Activated CD8-positive, alpha-beta memory T cell treated with anti-CD3 and anti-CD28 coated beads, Interleukin-2, amount 50 U/mL, for 24 hours (primary cell): ENCODE measurements at regions not wholly inside any gene's neighbourhood (a gene's known extent, or its start where the extent isn't known, plus 50 kb on each side); places are given as distances from the start of the nearest gene placed in this dataset.

Experiments used
- DNase-seq: peaks from one replicate; pipeline ENCODE4 v3.0.0-alpha.2; 2020; ENCODE audit errors: extremely low read depth

DNA sequence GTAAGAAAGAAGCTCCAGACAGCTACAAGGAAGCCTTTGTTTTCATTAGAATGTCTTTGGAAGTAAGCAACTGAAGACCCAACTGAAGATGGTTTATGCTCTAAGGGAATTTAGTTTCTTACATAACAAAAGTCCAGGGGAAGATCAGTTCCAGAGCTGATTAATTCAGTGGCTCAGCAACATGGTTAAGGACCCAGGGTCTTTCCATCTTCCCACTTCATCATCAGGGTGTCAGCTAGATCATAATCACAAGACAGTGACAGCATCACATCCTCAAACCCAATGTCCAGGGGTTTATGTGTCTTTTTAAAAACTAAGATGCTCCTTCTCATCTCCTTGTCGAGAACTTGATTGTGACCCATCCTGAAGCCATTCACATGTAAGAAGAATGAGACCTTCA is 119.7 kb upstream of the PRDM1 start:
- DNase-seq, result no peak

DNA sequence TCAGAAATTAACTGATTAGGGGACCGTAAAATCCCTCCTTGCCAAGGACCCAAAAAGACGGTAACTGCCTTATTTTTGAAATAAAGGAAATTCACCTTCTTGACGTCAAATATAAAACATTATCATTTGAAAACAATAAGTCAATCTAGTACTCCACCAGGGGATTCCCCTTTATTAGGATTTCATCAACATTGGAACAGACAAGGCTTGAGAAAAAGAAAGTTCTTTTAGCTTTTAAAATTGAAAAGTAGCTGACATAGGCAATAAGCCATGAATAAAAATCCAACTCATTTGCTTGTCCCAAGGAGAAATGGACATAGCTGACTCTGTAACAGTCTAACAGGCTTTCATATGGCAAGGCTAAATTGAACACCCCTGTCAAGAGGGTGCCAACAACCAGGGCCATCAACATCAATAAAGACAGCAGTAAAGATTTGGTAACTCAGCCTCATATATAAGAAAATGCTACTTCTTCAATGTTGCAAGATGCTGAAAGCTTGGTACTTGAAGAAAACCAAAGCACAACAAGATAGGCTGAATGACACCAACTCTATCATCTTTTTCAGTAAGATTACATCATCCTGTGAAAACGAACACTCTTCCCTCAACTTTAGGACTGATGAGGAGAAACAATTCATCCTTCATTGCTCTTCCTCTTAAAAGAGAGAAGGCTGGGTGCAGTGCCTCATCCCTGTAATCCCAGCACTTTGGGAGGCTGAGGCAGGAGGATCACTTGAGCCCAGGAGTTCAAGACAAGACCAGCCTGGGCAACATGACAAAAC is 121.0 kb upstream of the PRDM1 start:
- DNase-seq, result no peak

DNA sequence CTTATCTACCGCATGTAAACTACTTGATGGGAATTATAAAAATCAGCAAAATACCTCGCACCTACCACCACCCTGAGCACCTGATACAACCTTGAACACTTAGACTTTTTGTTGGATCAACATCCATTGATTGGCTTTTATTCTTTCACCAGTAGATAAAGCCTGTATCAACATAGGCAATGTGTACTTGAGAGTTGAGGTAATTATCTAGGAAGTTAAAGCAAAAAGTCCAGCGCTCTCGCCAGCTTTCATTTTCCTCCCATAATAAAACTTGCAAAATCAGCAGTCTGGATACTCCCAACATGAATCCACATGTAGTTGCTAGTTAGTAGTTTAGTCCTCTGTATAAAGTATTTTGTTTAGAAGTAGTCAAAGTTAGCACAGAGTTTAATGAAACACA is 132.0 kb upstream of the PRDM1 start:
- no peak for DNase-seq

DNA sequence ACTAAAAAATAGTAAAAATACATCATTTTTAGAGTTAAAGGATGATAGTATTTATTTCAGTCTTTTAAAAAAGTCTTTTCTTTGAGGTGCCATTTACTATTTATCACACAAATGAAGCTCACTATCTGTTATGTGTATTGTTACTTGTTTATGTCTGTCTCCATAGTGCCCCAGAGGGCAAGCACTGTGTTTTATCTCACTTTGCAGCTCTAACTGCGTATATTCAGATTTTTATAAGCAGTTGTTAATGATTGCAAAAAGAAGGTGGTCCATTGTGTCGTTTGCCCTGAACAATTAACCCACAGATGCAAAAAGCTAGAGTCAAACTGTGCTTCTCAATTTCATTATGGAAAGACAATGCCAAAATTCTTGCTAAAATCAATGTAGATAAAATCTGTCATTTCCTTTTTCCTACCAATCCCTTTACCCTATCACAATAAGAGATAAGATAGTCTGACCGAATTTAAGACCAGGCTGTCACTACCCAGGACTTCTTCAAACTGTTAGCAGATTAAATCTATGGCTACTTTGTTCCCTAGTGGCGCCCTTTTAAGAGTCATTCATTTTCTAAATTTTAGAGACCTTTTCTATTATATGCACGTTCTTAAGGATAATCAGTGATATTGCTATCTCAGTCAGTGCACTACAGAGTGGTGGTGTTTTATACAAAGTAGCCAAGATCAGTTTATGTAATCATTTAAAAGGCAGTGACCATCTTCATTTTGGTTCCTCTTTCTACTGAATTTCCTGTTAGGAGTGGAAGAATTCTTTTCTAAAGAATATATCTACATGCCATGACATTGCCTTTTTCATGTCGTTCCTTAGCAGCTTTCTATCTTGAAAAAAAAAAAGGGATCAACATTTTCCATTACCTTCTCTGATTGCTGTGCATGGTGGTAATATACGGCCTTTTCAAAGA is 133.1 kb upstream of the PRDM1 start:
- no peak for DNase-seq

DNA sequence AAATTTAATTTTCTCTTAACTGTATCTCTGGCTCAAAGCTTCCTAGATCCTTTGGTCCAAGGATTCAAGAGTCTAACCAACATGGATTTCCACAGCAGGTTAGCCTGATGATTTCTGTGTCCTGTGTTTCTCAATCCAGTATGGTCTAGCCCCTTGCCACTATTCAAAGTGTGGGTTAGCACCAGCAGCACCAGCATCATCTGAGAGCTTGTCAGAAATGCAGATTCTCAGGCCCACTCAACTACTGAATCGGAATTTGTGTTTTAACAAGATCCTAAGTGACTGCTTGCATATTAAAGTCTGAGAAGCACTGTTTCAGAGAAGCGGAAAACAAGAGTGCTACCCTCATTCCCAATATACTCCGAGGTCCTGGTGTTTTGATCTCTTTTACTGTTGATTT is 133.8 kb upstream of the PRDM1 start:
- no peak for DNase-seq

DNA sequence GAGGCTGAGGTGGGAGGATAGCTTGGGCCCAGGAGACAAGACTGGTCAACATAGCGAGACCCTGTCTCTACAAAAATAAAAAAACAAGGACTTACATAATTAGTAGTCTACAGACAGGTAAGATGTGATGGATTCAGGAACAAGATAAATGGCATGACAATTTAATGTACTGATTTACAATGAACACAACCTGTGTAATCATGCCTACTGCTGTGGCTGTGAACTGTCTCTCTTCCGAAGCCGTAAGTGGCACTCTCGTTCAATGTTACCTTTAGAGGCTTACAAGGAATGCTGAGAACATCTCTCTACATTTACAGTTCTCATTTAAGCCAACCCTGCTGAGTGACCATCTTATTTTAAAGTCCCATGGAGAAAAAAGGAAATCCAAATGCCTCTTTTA is 134.8 kb upstream of the PRDM1 start:
- DNase-seq, result no peak

DNA sequence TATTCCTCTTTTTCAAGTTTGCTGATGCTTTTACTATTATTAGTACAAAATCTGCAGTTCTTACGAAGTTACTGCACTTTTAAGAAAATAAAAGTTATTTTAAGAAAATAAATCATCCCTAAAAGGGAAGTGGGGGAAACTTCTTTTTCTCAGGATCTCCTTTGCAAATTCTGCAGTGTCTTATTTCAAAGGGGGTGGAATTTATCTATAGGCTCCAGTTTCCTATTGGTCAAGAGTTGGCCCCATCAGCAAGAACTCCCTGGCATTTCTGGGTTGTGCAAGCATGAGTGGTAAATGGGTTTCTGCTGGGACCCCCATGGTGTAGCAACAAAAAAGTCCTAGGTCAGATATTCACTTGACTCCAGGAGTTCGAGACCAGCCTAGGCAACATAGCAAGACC is 136.3 kb upstream of the PRDM1 start:
- no peak for DNase-seq

DNA sequence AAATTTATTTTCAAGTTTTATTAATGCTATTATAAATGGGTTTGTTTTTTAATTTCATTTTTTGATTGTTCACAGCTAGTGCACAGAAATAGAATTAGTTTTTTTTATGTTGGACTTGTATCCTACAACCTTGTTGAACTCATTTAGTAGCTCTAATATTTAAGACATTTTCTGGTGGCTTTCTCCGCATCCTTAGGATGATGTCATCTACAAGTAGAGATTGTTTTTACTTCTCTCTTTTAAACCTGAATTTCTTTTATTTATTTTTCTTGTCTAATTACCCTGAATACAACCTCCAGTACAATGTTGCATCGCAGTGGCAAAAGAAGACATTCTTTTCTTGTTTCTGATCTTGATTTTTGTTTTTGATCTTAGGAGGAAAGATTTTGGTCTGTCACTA is 142.6 kb upstream of the PRDM1 start:
- no peak for DNase-seq

DNA sequence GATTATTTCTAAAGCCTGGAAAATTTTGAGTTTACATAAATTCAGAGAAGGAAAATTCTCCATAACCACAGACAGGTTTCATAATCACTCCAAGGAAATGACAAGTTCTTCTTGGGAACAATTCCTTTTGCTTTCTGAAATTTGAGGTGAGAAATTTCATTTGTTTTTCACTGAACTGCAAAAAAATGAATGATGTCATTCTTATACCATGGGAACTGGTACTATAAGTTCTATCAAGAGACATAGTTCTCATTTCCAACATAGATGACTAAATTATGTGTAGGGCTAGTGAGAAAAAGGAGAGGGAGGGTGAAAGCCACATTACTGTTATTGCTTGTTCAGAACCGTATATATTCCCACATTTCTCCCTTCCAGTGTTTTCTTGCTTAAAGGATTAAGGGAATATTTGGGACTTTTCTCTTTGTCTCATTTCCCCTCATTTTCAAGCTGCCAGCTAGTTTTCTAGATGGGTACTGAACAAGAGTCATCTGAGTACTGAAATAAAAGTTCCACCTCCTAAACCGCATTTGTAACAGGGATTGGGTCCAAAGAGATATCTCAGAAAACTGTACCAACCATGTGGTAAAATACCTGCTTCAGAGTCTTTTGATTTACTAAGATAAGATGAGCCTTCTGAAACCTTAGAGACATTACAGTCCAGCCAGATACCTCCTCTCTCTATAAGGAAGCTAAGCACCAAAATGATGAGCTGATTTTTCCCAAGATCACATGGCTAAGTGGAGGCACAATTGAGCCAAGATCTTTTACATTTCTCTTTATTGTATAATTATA is 144.3 kb upstream of the PRDM1 start:
- DNase-seq, result no peak

DNA sequence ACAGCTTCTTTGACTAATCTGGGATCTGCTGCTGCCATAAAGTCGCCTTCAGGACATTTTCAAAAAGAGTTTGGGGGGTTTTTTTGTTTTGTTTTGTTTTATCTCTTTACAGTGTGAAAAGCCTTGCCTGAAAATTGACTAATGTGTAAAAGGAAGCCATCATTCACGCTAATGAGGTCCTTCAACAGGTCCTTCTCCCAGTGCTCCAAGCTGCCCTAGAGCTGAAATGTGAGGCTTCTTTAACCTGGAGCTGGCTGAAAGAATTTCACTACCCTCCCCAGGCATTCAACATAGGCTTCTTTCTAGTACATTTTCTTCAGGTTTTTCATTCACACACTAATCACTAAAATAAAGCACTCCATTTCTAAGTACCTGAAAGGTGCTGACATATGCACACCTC is 145.1 kb upstream of the PRDM1 start:
- DNase-seq, result no peak

DNA sequence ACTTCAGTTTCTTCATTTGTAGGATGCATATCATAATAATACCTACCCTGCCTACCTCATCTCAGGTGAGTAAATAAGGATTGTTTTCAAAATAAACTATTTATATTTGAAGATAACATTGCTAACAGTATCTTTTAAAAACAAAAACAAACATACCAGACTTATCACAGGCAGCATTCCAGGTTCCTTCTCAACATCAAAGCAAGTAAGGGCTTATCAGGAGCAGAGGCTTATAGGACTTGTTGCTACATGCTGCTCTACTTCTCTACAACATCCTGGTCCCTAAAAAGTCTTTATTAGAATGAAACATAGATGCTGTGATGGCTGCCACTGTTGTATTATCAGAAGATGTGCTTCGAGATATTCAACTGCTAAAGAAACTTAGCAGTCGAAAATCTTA is 149.2 kb upstream of the PRDM1 start:
- no peak for DNase-seq

DNA sequence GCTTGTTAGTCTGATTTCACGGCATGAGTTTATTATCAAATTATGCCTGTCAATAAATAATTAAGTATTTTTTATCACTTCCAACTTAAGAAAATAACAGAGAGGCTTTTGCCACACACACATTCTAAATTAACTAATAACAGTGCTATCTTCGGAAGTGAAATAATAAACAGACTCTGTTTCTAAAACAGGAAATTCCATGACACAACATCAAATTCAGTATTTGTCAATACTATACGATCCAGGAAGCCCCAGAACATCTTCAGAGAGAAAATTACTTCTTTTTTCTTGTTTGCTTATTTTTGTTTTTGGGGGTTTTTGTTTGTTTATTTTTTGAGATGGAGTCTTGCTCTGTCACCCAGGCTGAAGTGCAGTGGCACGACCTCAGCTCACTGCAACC is 150.7 kb upstream of the PRDM1 start:
- no peak for DNase-seq

DNA sequence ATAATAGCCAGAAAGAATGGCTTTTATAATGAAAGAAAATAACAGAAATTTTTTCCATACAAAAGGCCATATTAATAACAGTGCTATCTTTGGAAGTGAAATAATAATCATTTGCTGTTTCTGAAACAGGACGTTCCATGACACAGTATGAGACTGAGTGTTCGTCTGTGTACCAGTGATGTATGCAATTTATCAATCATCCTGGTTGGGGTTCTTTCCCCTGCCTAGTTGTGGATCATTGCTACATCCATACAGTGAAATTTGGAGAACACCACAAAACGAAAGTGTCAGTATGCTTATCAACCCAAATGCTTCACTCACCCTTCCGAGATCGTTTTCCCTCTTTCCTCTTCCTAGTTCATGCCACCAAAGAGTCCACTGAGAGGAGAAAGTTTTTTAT is 151.4 kb upstream of the PRDM1 start:
- no peak for DNase-seq

DNA sequence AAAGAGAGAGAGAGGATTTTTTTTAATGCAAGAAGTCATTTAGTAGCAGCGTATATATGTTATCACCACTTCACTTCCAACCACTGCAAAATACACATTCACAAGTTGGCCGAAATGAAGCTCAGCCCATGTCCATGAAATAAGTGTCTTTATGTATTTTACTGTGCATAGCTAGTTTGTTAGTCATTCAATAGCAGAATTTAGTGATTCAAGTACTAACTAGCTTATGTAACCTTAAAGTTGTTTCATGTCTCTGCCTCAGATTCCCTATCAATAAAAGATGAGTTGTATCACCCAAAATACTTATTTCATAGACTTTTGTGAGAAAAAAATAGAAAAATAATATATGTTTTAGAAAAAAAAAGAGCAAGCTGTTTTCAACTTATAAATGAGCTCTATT is 153.7 kb upstream of the PRDM1 start:
- DNase-seq, result no peak

DNA sequence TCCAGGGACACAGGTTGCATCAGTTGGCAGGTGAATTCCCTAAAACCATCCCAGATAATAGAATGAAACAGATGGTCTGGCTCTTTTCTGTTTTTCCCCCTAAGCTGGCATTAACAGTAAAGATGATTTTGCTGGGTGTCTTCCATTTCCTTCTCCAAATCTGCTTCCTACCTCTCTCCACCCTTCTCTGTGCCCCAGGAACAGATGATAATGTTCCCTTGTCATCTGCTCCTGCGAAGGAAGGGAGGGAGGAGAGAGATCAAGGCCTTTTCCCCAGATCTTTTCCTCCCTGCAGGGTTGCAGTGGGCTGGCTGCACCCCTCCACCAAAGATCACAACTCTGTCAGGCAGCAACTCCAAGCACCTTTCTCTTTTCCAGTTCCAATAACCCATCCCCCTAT is 156.5 kb upstream of the PRDM1 start:
- no peak for DNase-seq

DNA sequence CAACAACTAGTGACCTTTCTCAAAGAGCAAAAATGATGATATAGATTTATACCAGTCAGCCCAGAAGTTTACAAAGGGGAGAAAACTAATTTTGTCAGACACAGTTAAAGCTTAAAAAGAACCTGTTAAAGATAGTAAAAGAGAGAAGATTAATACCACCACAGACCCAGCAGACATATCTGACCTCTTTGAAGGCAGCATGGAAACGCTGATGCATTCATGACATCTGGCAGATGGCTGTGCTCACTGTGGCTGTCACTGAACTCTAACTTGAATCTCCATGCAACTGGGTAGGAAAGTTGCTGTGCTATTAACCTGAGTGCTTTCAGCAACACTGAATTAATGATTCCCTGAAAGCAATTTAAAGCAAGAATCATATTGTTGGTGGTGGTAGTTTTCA is 159.8 kb upstream of the PRDM1 start:
- no peak for DNase-seq

DNA sequence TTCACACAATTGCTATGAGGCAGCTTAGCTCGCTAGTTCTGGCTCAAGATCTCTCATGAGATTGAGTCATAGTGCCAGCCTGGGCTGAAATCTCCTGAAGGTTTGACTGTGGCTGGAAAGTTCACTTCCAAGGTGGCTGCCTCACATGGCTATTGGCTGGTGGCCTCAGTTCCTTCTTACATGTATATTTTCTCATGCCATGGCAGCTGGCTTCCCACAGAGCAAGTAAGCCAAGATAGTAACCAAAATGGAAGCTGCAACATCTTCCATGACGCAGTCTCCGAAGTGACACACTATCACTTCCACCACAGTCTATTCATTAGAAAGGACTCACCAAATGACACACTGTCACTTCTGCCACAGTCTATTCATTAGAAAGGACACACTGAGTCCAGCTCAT is 160.4 kb upstream of the PRDM1 start:
- no peak for DNase-seq

DNA sequence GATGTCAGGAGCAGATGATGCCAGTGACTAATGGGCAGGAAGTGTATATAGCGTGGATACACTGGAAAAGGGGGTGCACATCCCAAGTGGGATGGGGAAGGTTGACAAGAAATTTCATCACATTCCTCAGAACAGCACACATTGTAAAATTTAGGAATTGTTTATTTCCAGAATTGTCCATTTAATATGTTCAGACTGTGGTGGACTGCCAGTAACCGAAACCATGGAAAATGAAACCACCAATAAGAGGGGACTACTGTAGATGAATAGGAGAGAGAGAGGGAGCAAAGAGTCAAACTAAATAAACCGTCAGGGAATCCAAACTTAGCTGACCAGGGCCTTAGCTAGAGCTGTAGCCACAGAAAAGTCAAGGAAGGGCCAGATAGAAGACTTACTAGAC is 164.4 kb upstream of the PRDM1 start:
- no peak for DNase-seq

DNA sequence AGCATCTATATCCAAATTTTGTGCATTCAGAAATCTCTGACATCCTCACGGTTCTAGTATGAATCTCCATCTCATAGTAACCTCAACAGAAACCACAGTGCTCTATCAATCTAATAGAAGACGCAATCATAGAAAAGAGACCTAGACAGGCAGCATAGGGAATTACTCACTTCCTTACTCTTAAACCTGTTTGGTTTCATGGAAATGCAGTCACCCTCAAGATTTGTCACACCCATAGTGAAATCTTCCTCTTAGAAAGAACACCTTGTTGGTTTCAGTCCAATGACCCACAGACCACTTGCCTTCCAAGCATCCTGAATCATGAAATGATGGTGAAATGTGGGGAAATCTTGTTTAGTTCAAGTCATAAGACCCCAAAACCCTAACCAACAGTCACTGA is 166.1 kb upstream of the PRDM1 start:
- DNase-seq, result no peak

DNA sequence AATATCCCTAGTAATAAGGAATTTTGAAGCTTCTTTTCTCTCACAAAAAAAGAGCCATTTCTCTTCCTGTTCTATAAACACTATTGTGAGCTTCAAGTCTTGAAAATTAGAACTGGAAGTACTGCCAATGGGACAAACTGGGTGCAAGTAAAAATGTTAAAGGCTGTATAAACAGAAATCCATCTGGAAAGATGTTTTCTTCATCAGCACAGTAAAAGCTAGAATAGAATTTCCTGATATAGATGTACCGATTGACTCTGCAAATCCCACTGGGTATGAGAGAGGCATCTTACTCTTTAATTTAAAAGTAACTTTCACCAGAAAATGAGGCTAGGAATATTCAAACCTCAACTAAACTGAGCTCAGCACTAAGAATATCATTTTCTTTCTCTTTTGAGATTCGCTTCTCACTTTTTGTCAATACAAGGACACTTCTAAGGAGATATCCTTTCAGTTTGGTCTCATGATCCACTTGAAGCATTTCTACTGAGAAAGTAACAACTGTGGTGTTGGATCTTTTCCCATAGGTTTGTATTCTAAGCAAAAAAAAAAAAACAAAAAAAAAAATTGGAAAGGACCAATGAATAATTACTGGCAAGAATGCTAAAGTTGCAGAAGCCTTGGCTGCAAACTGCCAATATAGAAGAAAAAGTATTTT is 169.0 kb upstream of the PRDM1 start:
- DNase-seq, result no peak

DNA sequence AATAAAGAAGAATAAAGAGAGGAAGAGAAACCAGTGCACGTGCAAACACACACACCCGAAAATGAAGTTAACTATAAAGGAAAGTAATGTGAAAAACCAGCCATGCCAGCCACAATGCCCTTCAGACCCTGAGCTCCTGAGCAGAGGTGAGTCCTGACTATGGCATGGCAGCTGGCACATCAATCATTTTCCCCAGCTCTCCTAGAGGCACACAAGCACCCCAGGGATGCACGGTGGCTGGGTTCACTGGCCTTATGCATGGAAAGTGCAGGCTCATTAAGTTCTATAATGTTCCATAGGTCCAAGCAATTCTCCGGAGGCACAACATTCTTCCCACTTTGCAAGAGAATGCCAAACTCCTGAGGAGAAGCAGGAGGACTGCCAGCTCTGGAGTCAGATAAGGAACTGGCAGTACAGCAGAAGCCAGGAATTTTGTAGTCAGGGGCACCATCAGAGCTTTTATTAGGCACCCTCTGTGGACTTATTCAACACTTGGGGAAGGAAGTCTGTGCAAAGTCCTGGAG is 175.0 kb upstream of the PRDM1 start:
- DNase-seq, result no peak

DNA sequence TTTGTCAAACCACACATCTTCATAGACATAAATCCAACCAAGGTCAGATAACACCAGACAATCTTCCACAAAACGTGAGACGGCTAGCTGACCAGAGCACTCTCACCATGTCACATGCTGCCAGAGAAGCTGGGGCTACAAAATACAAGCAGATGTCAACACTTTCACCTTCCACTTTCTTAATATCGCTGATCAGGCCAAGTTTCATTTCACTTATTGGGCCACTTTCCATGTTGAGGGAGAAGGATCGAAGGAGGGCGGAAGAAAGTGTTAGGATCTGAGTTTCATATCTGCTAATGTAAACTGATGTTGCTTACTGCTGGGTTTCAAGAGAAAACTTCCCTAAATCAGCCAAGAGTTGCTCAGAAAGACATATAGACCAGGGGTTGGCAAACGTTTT is 177.0 kb upstream of the PRDM1 start:
- DNase-seq, result no peak
